GM12873 (cell line): ENCODE measurements at regions not wholly inside any gene's neighbourhood (a gene's known extent, or its start where the extent isn't known, plus 50 kb on each side); places are given as distances from the start of the nearest gene placed in this dataset.

Experiments
- CTCF ChIP-seq: IDR thresholded peaks from 2 replicates; pipeline ENCODE4 v1.5.1; 2012; ENCODE audit warnings: low read depth, mild to moderate bottlenecking, moderate library complexity, low read length, control low read depth; ENCODE audit not compliant: insufficient read depth; ENCODE audit errors: missing control alignments

GRCh38 chr17:12510535-12510934 lies 155.2 kb upstream of the MYOCD start:
- TF ChIP-seq CTCF, result no peak

- TF ChIP-seq CTCF, result no peak
Observed at GRCh38 chr17:12512694-12513355, 152.9 kb upstream of the MYOCD start.

GRCh38 chr17:12514596-12514995 lies 151.1 kb upstream of the MYOCD start:
- TF ChIP-seq CTCF, result no peak

GRCh38 chr17:12519956-12520594 lies 145.6 kb upstream of the MYOCD start:
- no peak for TF ChIP-seq CTCF

GRCh38 chr17:12521416-12521815 lies 144.3 kb upstream of the MYOCD start:
- no peak for TF ChIP-seq CTCF

GRCh38 chr17:12522336-12522735 lies 143.4 kb upstream of the MYOCD start:
- TF ChIP-seq CTCF, result no peak

- no peak for TF ChIP-seq CTCF
Observed at GRCh38 chr17:12522743-12523183, 142.9 kb upstream of the MYOCD start.
